ENCODE measurements at regions not wholly inside any gene's neighbourhood (a gene's known extent, or its start where the extent isn't known, plus 50 kb on each side); places are given as distances from the start of the nearest gene placed in this dataset.

DNA sequence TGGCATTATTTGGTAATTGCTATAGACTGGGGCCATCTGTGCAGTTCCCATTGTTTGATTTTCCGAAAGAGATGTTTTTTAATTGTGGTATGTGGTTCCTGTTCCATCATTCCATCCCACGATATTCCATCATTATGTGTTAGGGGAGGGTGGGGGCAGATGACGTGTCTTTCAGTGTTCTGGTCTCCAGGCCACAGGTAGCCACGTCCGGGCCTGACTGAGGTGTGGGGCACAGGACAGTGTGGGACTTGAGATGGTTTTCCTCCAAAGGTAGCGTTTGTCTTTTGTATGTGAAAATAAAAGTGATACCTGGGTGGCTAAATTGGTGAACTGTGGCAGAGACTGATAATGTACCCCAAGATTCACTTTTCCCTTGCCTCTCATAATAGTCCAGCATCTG, 192.2 kb upstream of the HAAO start:
- BruUV-seq (replicated peaks) = no TSS peak
- no peaks in the 10 kb centered on the region for H4K20me1 ChIP-seq (replicated peaks; ENCODE audit: control insufficient read depth, extremely low read depth, insufficient read depth, low read length)
- TF ChIP-seq JUN (IDR thresholded peaks at IDR 0.05; ENCODE audit: borderline replicate concordance, insufficient read depth, insufficient read length, low read depth) = no peak
- no peak for TF ChIP-seq FOS (IDR thresholded peaks at IDR 0.05; ENCODE audit: borderline replicate concordance, insufficient read depth, low read length)
- TF ChIP-seq EZH2 (IDR thresholded peaks at IDR 0.05; ENCODE audit: borderline replicate concordance, low read depth, low read length, severe bottlenecking) = no peak
- TF ChIP-seq, protein P1, sequence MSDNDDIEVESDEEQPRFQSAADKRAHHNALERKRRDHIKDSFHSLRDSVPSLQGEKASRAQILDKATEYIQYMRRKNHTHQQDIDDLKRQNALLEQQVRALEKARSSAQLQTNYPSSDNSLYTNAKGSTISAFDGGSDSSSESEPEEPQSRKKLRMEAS (IDR thresholded peaks at IDR 0.05; ENCODE audit: insufficient read depth, insufficient read length) = no peak
- no peak for TF ChIP-seq POLR2AphosphoS5 (IDR thresholded peaks at IDR 0.05; ENCODE audit: insufficient read depth, low read depth, low read length)
- TF ChIP-seq POLR2A (IDR thresholded peaks at IDR 0.05; ENCODE audit: low read depth, low read length) = no peak
- TF ChIP-seq, protein P2, sequence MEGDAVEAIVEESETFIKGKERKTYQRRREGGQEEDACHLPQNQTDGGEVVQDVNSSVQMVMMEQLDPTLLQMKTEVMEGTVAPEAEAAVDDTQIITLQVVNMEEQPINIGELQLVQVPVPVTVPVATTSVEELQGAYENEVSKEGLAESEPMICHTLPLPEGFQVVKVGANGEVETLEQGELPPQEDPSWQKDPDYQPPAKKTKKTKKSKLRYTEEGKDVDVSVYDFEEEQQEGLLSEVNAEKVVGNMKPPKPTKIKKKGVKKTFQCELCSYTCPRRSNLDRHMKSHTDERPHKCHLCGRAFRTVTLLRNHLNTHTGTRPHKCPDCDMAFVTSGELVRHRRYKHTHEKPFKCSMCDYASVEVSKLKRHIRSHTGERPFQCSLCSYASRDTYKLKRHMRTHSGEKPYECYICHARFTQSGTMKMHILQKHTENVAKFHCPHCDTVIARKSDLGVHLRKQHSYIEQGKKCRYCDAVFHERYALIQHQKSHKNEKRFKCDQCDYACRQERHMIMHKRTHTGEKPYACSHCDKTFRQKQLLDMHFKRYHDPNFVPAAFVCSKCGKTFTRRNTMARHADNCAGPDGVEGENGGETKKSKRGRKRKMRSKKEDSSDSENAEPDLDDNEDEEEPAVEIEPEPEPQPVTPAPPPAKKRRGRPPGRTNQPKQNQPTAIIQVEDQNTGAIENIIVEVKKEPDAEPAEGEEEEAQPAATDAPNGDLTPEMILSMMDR (IDR thresholded peaks at IDR 0.05; ENCODE audit: extremely low read depth in 1 of 2, insufficient read depth in 1 of 2, low read depth in 1 of 2, low read length in 2 of 2) = no peak
- TF ChIP-seq GATA2 (IDR thresholded peaks at IDR 0.05; ENCODE audit: insufficient read depth, insufficient read length, low read depth, low read length) = no peak
- TF ChIP-seq MYC (IDR thresholded peaks at IDR 0.05; ENCODE audit: low read depth, low read length) = no peak
- intact Hi-C loops (cut with micrococcal nuclease) = no loop called here
- H2AFZ ChIP-seq (ENCODE audit: low read depth, low read length) = no peak overlapping the region
- dilution Hi-C loops (cut with MboI; ENCODE audit: extremely low pct_ligation_motif_present, low sequenced_read_pairs) = no loop called here
- POLR2A ChIA-PET = no interaction called here
- H3K36me3 ChIP-seq (ENCODE audit: control insufficient read depth in 2 of 2, extremely low read depth in 1 of 2, insufficient read depth in 2 of 2, low read length in 2 of 2) = no peaks in the 10 kb centered on the region
- H3K9me1 ChIP-seq (replicated peaks; ENCODE audit: control insufficient read depth, extremely low read depth, insufficient read depth, low read length) = no peaks in the 10 kb centered on the region
- H3K27me3 ChIP-seq (ENCODE audit: control insufficient read depth in 2 of 2, insufficient read depth in 2 of 2, low read length in 2 of 2) = peaks cover 4 to 5% of the 10 kb centered on the region in 2 experiments
- no peak overlapping the region for H3K4me2 ChIP-seq (ENCODE audit: insufficient read depth, low read length)
- FAIRE-seq = no peak
- H3K9me3 ChIP-seq (replicated peaks; ENCODE audit: control insufficient read depth, insufficient read depth, low read length) = no peaks in the 10 kb centered on the region
- peaks cover 5% of the 10 kb centered on the region for H3K4me1 ChIP-seq (ENCODE audit: control insufficient read depth, extremely low read depth, insufficient read depth, low read length)
- no peak overlapping the region for H3K9ac ChIP-seq (replicated peaks; ENCODE audit: extremely low read depth, insufficient read depth, low read length)
- DNase-seq (ENCODE audit: low read depth, low spot score) = no peak
- CTCF ChIA-PET = interaction anchor here (1.5 kb wide), 1 partner anchor 31 kb away, joined by 3 read pairs; no protein-coding TSS in a partner anchor
- no peak overlapping the region for H3K27ac ChIP-seq (ENCODE audit: insufficient read depth, low read depth, low read length)
- no peak overlapping the region for H3K4me3 ChIP-seq (replicated peaks in 1 of 3; ENCODE audit: insufficient read depth in 1 of 3, low read depth in 1 of 3, low read length in 3 of 3)
- no peaks in the 10 kb centered on the region for H3K79me2 ChIP-seq (ENCODE audit: control insufficient read depth, insufficient read depth, low read length)

Measured in endothelial cell of umbilical vein (primary cell).